Osteocyte (in vitro differentiated cells): ENCODE measurements at regions not wholly inside any gene's neighbourhood (a gene's known extent, or its start where the extent isn't known, plus 50 kb on each side); places are given as distances from the start of the nearest gene placed in this dataset.

ENCODE experiments used
- DNase-seq: peaks from one replicate; pipeline ENCODE4 v3.0.0; 2021; ENCODE audit warnings: mixed read lengths; ENCODE audit not compliant: unreplicated experiment; ENCODE audit errors: extremely low spot score
- H3K27ac Mint-ChIP-seq: one replicate; pipeline ENCODE4 v1.8.0; 2021; ENCODE audit warnings: mild to moderate bottlenecking, mixed read lengths; ENCODE audit not compliant: unreplicated experiment
- H3K27me3 Mint-ChIP-seq: one replicate; pipeline ENCODE4 v1.8.0; 2021; ENCODE audit warnings: mixed read lengths; ENCODE audit not compliant: unreplicated experiment
- H3K36me3 Mint-ChIP-seq: one replicate; pipeline ENCODE4 v1.8.0; 2021; ENCODE audit warnings: mixed read lengths; ENCODE audit not compliant: unreplicated experiment
- H3K4me1 Mint-ChIP-seq: one replicate; pipeline ENCODE4 v1.8.0; 2021; ENCODE audit warnings: mixed read lengths; ENCODE audit not compliant: unreplicated experiment
- H3K4me3 Mint-ChIP-seq: one replicate; pipeline ENCODE4 v1.8.0; 2021; ENCODE audit warnings: mild to moderate bottlenecking, moderate library complexity, mixed read lengths; ENCODE audit not compliant: unreplicated experiment
- H3K9me3 Mint-ChIP-seq: one replicate; pipeline ENCODE4 v1.8.0; 2021; ENCODE audit warnings: mixed read lengths; ENCODE audit not compliant: unreplicated experiment
- CTCF ChIP-seq: fragments of 200-600 bp; sonication (generic); IDR thresholded peaks from 2 replicates; pipeline ENCODE4 v1.5.0; 2021; ENCODE audit warnings: antibody characterized with exemption, mild to moderate bottlenecking, moderate library complexity

GRCh38 chr5:57407391-57407790 lies 75.2 kb downstream of the ACTBL2 start:
- Mint-ChIP-seq H3K4me3 (no peak overlapping the region), H3K9me3 (peaks cover 3% of the 10 kb centered on the region), H3K36me3 (no peaks in the 10 kb centered on the region), H3K27me3 (peaks cover 4% of the 10 kb centered on the region), H3K27ac (no peak overlapping the region), H3K4me1 (peaks cover 8% of the 10 kb centered on the region)
- TF ChIP-seq CTCF, result no peak
- no peak for DNase-seq

GRCh38 chr5:57406641-57407040 lies 76.0 kb downstream of the ACTBL2 start:
- TF ChIP-seq CTCF, result no peak
- Mint-ChIP-seq H3K4me3 (no peak overlapping the region), H3K9me3 (peaks cover 3% of the 10 kb centered on the region), H3K27ac (no peak overlapping the region), H3K4me1 (peaks cover 8% of the 10 kb centered on the region), H3K27me3 (peaks cover 4% of the 10 kb centered on the region), H3K36me3 (no peaks in the 10 kb centered on the region)
- DNase-seq, result no peak

- Mint-ChIP-seq H3K36me3 (no peaks in the 10 kb centered on the region), H3K4me3 (no peak overlapping the region), H3K9me3 (peaks cover 3% of the 10 kb centered on the region), H3K27ac (no peak overlapping the region), H3K4me1 (peaks cover 8% of the 10 kb centered on the region), H3K27me3 (peaks cover 4% of the 10 kb centered on the region)
- no peak for DNase-seq
- no peak for TF ChIP-seq CTCF
These were observed 76.6 kb downstream of the ACTBL2 start for GRCh38 chr5:57405984-57406383.

DNA sequence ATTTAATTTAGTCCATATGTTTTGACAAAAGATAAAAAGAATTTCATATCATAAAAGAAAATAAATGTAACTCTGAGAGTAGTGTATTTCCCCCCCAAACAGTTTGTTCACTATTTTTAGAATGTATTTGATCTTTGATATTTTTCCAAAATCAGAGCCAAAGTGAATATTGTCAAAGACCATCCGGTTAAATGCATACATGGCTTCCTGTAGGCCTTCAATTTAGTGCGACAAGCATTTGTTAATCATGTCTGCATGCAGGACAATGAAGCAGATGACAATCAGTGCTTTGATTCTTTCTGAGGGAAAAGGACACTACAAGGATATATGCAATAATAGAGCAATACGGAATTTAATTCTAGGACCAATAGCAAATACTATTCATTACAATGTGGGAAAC lies 79.8 kb downstream of the ACTBL2 start:
- Mint-ChIP-seq H3K4me1 (no peaks in the 10 kb centered on the region), H3K27me3 (peaks cover 4% of the 10 kb centered on the region), H3K9me3 (peaks cover 3% of the 10 kb centered on the region), H3K4me3 (no peak overlapping the region), H3K27ac (no peak overlapping the region), H3K36me3 (no peaks in the 10 kb centered on the region)
- TF ChIP-seq CTCF, result no peak
- no peak for DNase-seq

DNA sequence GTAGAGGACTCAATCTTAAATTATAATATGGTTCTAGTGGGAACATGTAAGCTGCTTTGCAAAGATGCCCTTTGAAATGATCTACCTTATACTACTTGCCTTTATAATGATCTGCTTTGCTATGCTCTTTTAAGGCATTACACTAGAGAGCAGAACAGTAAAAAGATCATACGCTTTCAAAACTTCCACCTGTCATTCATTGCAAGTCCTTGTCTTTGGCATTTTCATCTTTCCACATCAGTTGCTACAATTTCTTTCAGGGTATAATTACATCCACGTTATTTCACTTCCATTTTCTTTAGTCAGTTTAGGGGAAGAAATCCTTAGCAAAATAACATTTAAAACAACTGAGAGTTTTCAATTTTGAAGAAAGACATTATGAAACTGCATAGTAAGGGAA lies 80.3 kb downstream of the ACTBL2 start:
- Mint-ChIP-seq H3K4me1 (no peaks in the 10 kb centered on the region), H3K36me3 (no peaks in the 10 kb centered on the region), H3K9me3 (peaks cover 3% of the 10 kb centered on the region), H3K4me3 (no peak overlapping the region), H3K27me3 (peaks cover 4% of the 10 kb centered on the region), H3K27ac (no peak overlapping the region)
- no peak for TF ChIP-seq CTCF
- DNase-seq, result no peak
